Psoas muscle (tissue), 7 donors: ENCODE measurements at regions not wholly inside any gene's neighbourhood (a gene's known extent, or its start where the extent isn't known, plus 50 kb on each side); places are given as distances from the start of the nearest gene placed in this dataset.
A peak's percentile ranks its signal among the peaks of the same experiment; 100 is the strongest.
"Not testable (repeated sequence)": the region's sequence is repeated elsewhere in the genome, so short reads cannot be mapped to it uniquely, and the experiment has no call there.

Source experiments
- ATAC-seq, 4 donors: fragments of 200-7000 bp; cut with Tn5 transposase; one replicate each; pipeline ENCODE4 v1.9.1; 2020; ENCODE audit warnings: moderate library complexity in 3 of 4, mild to moderate bottlenecking in 2 of 4
- DNase-seq, 2 donors: peaks; one replicate each; pipeline ENCODE4 v3.0.0-alpha.2; 2020
- H3K27ac ChIP-seq: fragments of 200-600 bp; one replicate; pipeline ENCODE4 v1.8.0; 2022
- H3K27me3 ChIP-seq, 3 donors: fragments of 200-600 bp in 1 of 3; one replicate each; pipeline versions ENCODE4 v1.6.1 to v1.8.0; 2013 to 2022; ENCODE audit warnings: low read length in 2 of 3, mild to moderate bottlenecking in 2 of 3, moderate library complexity in 1 of 3; ENCODE audit not compliant: insufficient read depth in 3 of 3
- H3K36me3 ChIP-seq, 2 donors: fragments of 200-600 bp in 1 of 2; one replicate each; pipeline versions ENCODE4 v1.6.1 to v1.8.0; 2013 to 2022; ENCODE audit warnings: low read depth in 1 of 2, mild to moderate bottlenecking in 1 of 2, moderate library complexity in 1 of 2; ENCODE audit not compliant: insufficient read depth in 1 of 2
- H3K4me1 ChIP-seq: fragments of 200-600 bp; one replicate; pipeline ENCODE4 v1.8.0; 2022
- H3K4me3 ChIP-seq: fragments of 200-600 bp; one replicate; pipeline ENCODE4 v1.8.0; 2022; ENCODE audit warnings: mild to moderate bottlenecking
- H3K9me3 ChIP-seq: fragments of 200-600 bp; one replicate; pipeline ENCODE4 v1.8.0; 2022
- WGBS, 3 donors: extraction: QIAGEN DNeasy Blood & Tissue Kit; methylation state at CpG; one replicate each; pipeline versions ENCODE4 v1.1.6 to v1.1.7; 2013; 5-methylcytosine and 5-hydroxymethylcytosine counted together
- intact Hi-C, 2 donors: fragments of 100-400 bp; cut with DNase I; formaldehyde crosslinking; loops; one replicate each; pipeline versions ENCODE4 v1.11.0 to v1.14.2; 2022
- TF ChIP-seq, protein P1 (sequence below): fragments of 200-600 bp; IDR thresholded peaks from one replicate; pipeline ENCODE4 v1.8.0; 2022; ENCODE audit warnings: antibody characterized with exemption
- donor health status: healthy with polysubstance abuse.
- donor health status: DM: no; HTN: no; CAD: no; lungs with moderate emphysema.
- donor health status: Bipolar disorder and iron deficiency.
- donor health status: healthy.
- donor health status: DM: yes; HTN: yes; CAD: no.
- donor health status: DM: no; HTN: no; CAD: no.
- donor health status: DM: yes; HTN: yes; CAD: no.

DNA sequence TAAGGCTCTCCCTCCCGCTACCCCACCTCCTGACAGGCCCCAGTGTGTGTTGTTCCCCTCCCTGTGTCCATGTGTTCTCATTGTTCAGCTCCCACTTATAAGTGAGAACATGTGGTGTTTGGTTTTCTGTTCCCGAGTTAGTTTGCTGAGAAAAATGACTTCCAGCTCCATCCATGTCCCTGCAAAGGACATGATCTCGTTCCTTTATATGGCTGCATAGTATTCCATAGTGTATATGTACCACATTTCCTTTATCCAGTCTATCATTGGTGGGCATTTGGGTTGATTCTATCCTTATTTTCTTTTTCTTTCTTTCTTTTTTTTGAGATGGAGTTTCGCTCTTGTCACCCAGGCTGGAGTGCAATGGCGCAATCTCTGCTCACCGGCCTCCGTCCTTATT is 57.8 kb upstream of the RASSF3 start:
- not testable (repeated sequence) for H3K36me3 ChIP-seq, H3K4me3 ChIP-seq, H3K27ac ChIP-seq, H3K9me3 ChIP-seq, DNase-seq, ATAC-seq, H3K27me3 ChIP-seq, H3K4me1 ChIP-seq
- WGBS, 3 donors = 81 to 93% (median 86%) methylated on average over 7 of the region's 7 CpGs
- intact Hi-C loops = loop anchor here in 1 of 2 donors (5.0 kb wide), 1 partner anchor 60 kb away; the partner anchor contains the start of gene RASSF3

DNA sequence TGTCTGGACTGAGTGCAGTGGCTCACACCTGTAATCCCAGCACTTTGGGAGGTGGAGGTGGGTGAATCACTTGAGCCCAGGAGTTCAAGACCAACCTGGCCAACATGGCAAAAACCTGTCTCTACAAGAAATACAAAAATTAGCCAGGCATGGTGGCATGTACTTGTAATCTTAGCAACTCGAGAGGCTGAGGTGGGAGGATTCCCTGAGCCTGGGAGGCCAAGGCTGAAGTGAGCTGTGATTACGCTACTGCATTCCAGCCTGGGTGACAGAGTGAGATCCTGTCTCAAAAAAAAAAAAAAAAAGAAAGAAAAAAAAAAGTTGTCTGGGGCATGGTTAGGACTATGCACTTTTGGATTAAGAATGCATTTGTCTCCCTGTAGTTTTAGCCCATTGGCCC is 56.6 kb upstream of the RASSF3 start:
- not testable (repeated sequence) for DNase-seq, ATAC-seq, H3K9me3 ChIP-seq, H3K27ac ChIP-seq, H3K4me1 ChIP-seq, H3K27me3 ChIP-seq, H3K4me3 ChIP-seq, H3K36me3 ChIP-seq
- 97 to 100% (median 98%) methylated on average over 2 of the region's 2 CpGs for WGBS, 3 donors
- intact Hi-C loops = loop anchor here in 1 of 2 donors (5.0 kb wide), 1 partner anchor 59 kb away; the partner anchor contains the start of gene RASSF3

DNA sequence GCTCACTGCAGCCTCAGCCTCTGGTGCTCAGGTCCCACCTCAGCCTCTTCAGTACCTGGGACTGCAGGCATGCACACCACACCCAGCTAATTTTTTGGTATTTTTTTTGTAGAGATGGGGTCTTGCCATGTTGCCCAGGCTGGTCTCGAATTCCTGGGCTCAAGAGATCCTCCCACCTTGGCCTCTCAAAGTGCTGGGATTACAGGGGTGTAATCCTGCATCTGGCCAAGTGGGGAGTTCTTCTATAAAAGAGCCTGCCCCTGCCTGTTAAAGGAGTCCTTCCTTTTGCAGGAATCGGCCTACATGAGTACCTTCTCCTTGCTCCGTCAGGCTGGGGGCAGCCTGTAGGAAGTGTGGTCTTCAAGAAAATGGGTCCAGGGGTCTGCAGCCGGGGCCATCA is 54.1 kb upstream of the RASSF3 start:
- Histone ChIP-seq H3K36me3 (no peaks in the 10 kb centered on the region), H3K27ac (no peak overlapping the region), H3K4me3 (no peak overlapping the region), H3K9me3 (no peaks in the 10 kb centered on the region), H3K27me3 (no peaks in the 10 kb centered on the region), H3K4me1 (no peaks in the 10 kb centered on the region)
- TF ChIP-seq, protein P1, sequence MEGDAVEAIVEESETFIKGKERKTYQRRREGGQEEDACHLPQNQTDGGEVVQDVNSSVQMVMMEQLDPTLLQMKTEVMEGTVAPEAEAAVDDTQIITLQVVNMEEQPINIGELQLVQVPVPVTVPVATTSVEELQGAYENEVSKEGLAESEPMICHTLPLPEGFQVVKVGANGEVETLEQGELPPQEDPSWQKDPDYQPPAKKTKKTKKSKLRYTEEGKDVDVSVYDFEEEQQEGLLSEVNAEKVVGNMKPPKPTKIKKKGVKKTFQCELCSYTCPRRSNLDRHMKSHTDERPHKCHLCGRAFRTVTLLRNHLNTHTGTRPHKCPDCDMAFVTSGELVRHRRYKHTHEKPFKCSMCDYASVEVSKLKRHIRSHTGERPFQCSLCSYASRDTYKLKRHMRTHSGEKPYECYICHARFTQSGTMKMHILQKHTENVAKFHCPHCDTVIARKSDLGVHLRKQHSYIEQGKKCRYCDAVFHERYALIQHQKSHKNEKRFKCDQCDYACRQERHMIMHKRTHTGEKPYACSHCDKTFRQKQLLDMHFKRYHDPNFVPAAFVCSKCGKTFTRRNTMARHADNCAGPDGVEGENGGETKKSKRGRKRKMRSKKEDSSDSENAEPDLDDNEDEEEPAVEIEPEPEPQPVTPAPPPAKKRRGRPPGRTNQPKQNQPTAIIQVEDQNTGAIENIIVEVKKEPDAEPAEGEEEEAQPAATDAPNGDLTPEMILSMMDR = no peak
- 87 to 91% (median 91%) methylated on average over 4 of the region's 4 CpGs for WGBS, 3 donors
- ATAC-seq (no peak), DNase-seq (no peak)
- intact Hi-C loops = loop anchor here in 1 of 2 donors (5.0 kb wide), 2 partner anchors 36 to 51 kb away; no protein-coding TSS in a partner anchor

DNA sequence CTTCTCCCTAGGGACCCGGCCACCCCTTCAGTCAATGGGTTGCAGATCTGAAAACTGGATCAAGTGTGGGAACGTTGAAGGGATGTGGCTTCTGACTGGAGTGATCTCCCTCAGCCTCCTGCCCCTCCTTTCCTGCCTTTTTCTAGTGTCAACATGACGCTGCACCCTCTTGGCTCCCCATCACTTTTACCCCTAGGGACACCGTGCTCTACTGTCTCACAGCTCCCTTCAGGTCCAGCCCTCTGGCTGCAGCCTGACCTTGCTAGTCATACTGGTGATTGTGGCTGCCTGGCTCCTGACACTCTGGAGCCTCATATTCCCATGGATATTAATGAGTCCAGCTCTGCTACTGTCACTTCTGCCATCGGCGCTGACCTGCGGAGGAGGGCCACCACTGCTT is 51.5 kb upstream of the RASSF3 start:
- Histone ChIP-seq H3K9me3 (no peaks in the 10 kb centered on the region), H3K4me1 (no peaks in the 10 kb centered on the region), H3K36me3 (no peaks in the 10 kb centered on the region), H3K27me3 (no peaks in the 10 kb centered on the region), H3K27ac (no peak overlapping the region), H3K4me3 (no peak overlapping the region)
- ATAC-seq (peak in 1 of 4 donors; percentile 29), DNase-seq (no peak)
- TF ChIP-seq, protein P1 = no peak
- 71 to 88% (median 76%) methylated on average over 7 of the region's 7 CpGs for WGBS, 3 donors
- intact Hi-C loops = loop anchor here in 1 of 2 donors (5.0 kb wide), 2 partner anchors 34 to 49 kb away; no protein-coding TSS in a partner anchor

DNA sequence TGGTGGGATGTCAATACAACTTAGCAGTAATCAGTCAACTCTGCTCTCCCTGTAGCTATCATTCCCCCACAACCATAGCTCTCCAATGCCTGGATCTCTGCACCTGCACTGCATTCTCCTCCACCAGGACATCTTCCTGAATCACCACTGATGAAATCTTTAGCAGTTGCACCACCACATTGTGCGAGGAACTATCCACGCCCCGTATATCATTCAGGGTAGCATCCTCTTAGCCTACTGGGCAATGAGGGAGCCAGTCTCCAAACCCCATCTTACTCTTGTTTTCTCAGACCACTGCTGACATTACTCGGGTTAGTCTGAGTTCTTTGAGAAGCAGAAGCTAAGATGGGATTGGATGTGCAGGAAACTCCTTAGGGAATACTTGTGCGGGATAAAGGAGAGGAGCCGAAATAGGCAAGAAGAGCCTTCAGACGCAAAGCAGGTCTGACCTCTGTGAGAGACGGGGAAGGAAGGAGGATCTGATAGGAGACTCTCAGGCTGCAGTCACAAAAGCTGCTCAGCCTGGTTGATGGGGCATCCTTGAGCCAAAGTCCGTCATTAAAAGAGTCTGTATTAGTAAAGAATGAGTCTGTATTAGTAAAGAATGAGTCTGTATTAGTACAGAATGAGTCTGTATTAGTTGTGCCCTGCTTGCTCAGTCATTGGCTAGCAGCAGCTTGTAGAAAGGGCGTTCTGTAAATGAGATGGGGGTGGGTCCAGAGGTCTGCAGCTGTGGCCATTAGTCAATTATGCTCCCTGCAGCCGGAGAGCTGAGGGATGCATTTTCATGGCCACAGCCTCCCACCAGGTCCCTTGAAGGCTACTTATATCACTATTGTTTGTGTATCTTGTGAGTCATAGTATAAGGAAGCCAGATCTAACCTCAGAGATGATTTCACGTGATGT is 49.6 kb upstream of the RASSF3 start:
- TF ChIP-seq, protein P1 = no peak
- intact Hi-C loops = no loop called here
- peak in 1 of 4 donors; percentile 35 for ATAC-seq

More for the DNA sequence above, 49.6 kb upstream of the RASSF3 start:
- no peaks in the 10 kb centered on the region for H3K9me3 ChIP-seq
- H3K27me3 ChIP-seq = no peaks in the 10 kb centered on the region
- no peaks in the 10 kb centered on the region for H3K4me1 ChIP-seq
- no peak overlapping the region for H3K4me3 ChIP-seq
- H3K36me3 ChIP-seq = no peaks in the 10 kb centered on the region
- no peak for DNase-seq
- WGBS, 3 donors = 43 to 53% (median 51%) methylated on average over 12 of the region's 12 CpGs
- H3K27ac ChIP-seq = no peak overlapping the region
